Left ventricle myocardium inferior (tissue), 1 donor: ENCODE measurements at regions not wholly inside any gene's neighbourhood (a gene's known extent, or its start where the extent isn't known, plus 50 kb on each side); places are given as distances from the start of the nearest gene placed in this dataset.

Source experiments
- DNase-seq: peaks from one replicate; pipeline ENCODE4 v3.0.0-alpha.2; 2020
- H3K27ac ChIP-seq: fragments of 200-600 bp; replicated peaks from 2 replicates; pipeline ENCODE4 v1.8.0; 2021
- H3K27me3 ChIP-seq: fragments of 200-600 bp; 2 replicates; pipeline ENCODE4 v1.8.0; 2021; ENCODE audit warnings: low read depth
- H3K36me3 ChIP-seq: fragments of 200-600 bp; 2 replicates; pipeline ENCODE4 v1.8.0; 2021
- H3K4me1 ChIP-seq: fragments of 200-600 bp; 2 replicates; pipeline ENCODE4 v1.8.0; 2021
- H3K4me3 ChIP-seq: fragments of 200-600 bp; 2 replicates; pipeline ENCODE4 v1.8.0; 2021; ENCODE audit warnings: mild to moderate bottlenecking, moderate library complexity
- H3K9me3 ChIP-seq: fragments of 200-600 bp; replicated peaks from 2 replicates; pipeline ENCODE4 v1.8.0; 2021
- intact Hi-C: fragments of 100-400 bp; cut with micrococcal nuclease; formaldehyde crosslinking; loops from one replicate; pipeline ENCODE4 v1.11.0; 2022
- TF ChIP-seq, protein P1 (sequence below): fragments of 200-600 bp; IDR thresholded peaks from 2 replicates; pipeline ENCODE4 v1.8.0; 2021; ENCODE audit warnings: antibody characterized with exemption, mild to moderate bottlenecking, borderline replicate concordance
- donor health status: DM: no; HTN: yes; CAD: no; lungs with severe emphysema.

DNA sequence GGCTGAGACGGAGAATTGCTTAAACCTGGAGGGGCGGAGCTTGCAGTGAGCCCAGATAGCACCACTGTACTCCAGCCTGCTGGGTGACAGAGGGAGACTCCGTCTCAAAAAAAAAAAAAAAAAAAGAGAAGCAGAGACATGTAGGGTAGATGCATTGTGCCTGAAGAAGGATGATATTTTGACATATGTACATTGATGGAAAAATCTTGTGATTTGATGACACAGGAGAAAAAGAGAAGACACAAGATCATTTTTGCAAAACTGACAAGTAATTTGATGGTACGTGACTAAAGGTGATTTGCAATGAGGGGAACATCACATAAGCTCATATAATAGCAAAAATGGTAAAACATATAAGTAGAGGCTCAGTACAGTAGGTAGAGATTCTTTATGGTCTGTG, 340.1 kb upstream of the FSTL5 start:
- no peaks in the 10 kb centered on the region for H3K4me1 ChIP-seq
- intact Hi-C loops = no loop called here
- H3K27me3 ChIP-seq = no peaks in the 10 kb centered on the region
- H3K27ac ChIP-seq = no peak overlapping the region
- no peaks in the 10 kb centered on the region for H3K36me3 ChIP-seq
- DNase-seq = no peak
- no peaks in the 10 kb centered on the region for H3K9me3 ChIP-seq
- TF ChIP-seq, protein P1, sequence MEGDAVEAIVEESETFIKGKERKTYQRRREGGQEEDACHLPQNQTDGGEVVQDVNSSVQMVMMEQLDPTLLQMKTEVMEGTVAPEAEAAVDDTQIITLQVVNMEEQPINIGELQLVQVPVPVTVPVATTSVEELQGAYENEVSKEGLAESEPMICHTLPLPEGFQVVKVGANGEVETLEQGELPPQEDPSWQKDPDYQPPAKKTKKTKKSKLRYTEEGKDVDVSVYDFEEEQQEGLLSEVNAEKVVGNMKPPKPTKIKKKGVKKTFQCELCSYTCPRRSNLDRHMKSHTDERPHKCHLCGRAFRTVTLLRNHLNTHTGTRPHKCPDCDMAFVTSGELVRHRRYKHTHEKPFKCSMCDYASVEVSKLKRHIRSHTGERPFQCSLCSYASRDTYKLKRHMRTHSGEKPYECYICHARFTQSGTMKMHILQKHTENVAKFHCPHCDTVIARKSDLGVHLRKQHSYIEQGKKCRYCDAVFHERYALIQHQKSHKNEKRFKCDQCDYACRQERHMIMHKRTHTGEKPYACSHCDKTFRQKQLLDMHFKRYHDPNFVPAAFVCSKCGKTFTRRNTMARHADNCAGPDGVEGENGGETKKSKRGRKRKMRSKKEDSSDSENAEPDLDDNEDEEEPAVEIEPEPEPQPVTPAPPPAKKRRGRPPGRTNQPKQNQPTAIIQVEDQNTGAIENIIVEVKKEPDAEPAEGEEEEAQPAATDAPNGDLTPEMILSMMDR = no peak
- H3K4me3 ChIP-seq = no peak overlapping the region

DNA sequence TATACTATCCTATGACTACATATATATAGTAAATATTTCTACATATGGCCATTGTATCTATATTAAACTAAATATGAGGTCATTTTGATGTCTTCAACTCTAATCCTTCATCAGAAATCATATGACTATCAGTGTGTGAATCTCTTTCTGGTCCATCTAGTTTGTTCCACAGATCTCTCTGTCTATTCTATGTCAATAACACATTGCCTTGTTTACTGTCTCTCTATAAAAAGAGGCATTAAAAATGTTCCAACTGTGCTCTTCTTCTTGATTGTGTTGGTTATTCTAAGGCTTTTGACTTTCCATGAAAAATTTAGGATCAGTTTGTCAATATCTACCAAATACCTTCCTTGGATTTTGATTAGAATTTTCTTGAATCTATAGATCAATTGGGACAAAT, 338.3 kb upstream of the FSTL5 start:
- Histone ChIP-seq H3K4me1 (no peaks in the 10 kb centered on the region), H3K4me3 (no peak overlapping the region), H3K27me3 (no peaks in the 10 kb centered on the region), H3K36me3 (no peaks in the 10 kb centered on the region), H3K9me3 (no peaks in the 10 kb centered on the region), H3K27ac (no peak overlapping the region)
- intact Hi-C loops = no loop called here
- no peak for DNase-seq
- TF ChIP-seq, protein P1 = no peak

DNA sequence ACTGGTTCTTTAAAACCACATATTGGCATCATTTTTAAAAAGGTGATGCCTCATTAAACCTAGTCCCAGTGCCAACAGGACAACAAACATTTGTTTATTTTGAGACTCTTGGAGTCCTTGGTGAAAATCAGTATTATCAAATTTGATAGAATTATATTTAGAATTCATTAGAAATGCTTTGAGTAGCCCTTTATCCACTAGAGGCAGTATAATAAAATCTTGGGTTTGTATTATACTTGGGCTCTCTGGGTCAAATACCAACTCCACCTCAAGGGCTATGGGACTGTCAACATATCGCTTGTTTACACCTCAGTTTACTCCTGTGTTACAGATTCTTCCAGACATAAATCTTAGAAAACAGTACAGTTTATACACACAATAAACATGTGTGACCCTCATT, 335.7 kb upstream of the FSTL5 start:
- intact Hi-C loops = loop anchor here (5.0 to 10.0 kb wide), 2 partner anchors 833 to 1045 kb away; partner anchors contain the start of gene NPY1R
- H3K4me1 ChIP-seq = no peaks in the 10 kb centered on the region
- H3K27ac ChIP-seq = no peak overlapping the region
- TF ChIP-seq, protein P1 = peak; percentile 38
- no peaks in the 10 kb centered on the region for H3K27me3 ChIP-seq
- H3K4me3 ChIP-seq = no peak overlapping the region
- H3K36me3 ChIP-seq = no peaks in the 10 kb centered on the region
- no peak for DNase-seq
- H3K9me3 ChIP-seq = no peaks in the 10 kb centered on the region

DNA sequence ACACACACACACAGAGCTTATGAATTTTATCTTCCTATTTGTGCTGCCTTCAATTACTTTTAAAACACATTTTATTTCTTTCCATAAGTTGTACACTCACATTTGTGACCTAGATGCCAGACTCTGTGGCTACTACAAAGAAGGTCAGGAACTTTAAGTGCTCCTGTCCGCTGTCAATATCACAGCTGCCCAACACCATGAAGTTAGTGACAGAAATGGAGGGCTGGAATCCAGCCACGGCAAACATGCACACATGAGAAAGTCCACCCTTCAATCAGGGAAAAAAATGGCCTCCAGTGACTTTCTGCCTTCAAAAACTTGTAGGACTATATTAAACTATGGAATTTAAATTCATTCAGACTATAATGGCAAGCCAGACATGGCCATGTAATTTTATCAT, 334.4 kb upstream of the FSTL5 start:
- Histone ChIP-seq H3K36me3 (no peaks in the 10 kb centered on the region), H3K9me3 (no peaks in the 10 kb centered on the region), H3K4me3 (peak overlapping the region; percentile 46), H3K27me3 (no peaks in the 10 kb centered on the region), H3K4me1 (no peaks in the 10 kb centered on the region), H3K27ac (peak overlapping the region; percentile 53)
- intact Hi-C loops = loop anchor here (5.0 to 10.0 kb wide), 2 partner anchors 834 to 1047 kb away; partner anchors contain the start of gene NPY1R
- DNase-seq = peak; percentile 48
- TF ChIP-seq, protein P1 = no peak

- no peak for DNase-seq
- no peaks in the 10 kb centered on the region for H3K27me3 ChIP-seq
- peak overlapping the region; percentile 46 for H3K4me3 ChIP-seq
- TF ChIP-seq, protein P1 = peak; percentile 89
- H3K27ac ChIP-seq = peak overlapping the region; percentile 53
- no peaks in the 10 kb centered on the region for H3K4me1 ChIP-seq
- H3K9me3 ChIP-seq = no peaks in the 10 kb centered on the region
- no peaks in the 10 kb centered on the region for H3K36me3 ChIP-seq
- intact Hi-C loops = loop anchor here (5.0 to 10.0 kb wide), 2 partner anchors 835 to 1047 kb away; partner anchors contain the start of gene NPY1R
Observed at GRCh38 chr4:162497564-162498167, 333.9 kb upstream of the FSTL5 start.
